Fibroblast of skin of scalp (primary cell): ENCODE measurements at regions not wholly inside any gene's neighbourhood (a gene's known extent, or its start where the extent isn't known, plus 50 kb on each side); places are given as distances from the start of the nearest gene placed in this dataset.
A peak's percentile ranks its signal among the peaks of the same experiment; 100 is the strongest.

Experiments used
- DNase-seq: peaks from one replicate; pipeline ENCODE4 v3.0.0-alpha.2; 2013

GRCh38 chr2:195038153-195038552 lies 618.9 kb upstream of the SLC39A10 start:
- no peak for DNase-seq

DNA sequence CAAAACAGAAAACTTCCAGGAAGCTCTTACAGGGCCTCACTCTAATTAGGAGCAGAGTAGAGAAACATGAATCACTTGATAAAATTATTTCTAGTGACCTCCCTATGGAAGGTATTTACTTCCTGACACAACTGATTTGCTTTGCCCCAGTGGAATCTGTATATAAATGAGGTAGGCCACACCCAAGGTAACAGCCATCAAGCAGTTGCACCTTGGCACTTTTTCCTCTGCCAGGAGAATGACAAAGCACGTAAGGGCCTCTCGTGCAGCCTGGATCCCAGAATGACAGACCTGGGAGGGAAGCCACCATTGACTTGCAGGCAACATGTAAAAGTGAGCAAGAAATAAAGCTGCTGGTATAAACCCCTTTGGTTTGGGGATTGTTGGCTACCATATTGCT lies 620.0 kb upstream of the SLC39A10 start:
- no peak for DNase-seq

DNA sequence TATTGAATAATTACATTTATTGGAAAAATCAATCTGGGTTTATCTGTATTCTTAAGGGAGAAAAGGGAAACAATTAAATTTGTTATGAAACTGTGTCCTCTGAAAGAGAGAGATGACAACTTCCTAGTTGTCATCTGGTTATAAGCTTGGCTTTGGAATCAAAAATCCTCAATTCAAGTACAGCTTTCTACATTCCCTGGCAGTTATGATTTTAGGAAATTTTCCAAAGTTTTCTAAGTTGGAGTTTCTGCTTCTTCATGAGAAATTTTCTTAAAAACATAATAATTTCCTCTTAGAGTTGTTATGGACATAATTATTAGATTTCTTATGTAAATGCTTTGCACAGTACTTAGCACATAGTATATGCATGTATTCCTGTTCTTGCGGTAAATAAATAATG lies 625.6 kb upstream of the SLC39A10 start:
- no peak for DNase-seq

GRCh38 chr2:195029804-195030654 lies 627.0 kb upstream of the SLC39A10 start:
- DNase-seq, result no peak

DNA sequence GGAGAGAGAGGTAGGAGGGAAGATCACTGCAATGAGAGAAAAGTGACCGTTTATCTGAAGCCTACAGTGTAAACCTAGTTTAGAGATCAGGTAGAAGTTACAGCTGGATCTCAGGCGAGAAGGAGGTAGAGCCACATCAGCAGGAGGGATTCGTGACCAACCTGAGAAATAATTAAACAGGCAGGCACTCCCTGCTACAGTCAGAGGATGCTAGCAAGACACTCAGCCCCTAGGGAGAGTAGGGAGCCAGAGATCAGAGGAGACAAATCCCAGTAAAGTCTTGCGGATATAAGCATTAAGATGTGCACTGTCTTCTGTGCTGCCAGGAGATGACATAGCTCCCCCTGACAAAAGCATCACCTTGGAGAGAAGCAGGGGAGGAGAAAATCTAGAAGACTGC lies 629.1 kb upstream of the SLC39A10 start:
- DNase-seq, result no peak

DNA sequence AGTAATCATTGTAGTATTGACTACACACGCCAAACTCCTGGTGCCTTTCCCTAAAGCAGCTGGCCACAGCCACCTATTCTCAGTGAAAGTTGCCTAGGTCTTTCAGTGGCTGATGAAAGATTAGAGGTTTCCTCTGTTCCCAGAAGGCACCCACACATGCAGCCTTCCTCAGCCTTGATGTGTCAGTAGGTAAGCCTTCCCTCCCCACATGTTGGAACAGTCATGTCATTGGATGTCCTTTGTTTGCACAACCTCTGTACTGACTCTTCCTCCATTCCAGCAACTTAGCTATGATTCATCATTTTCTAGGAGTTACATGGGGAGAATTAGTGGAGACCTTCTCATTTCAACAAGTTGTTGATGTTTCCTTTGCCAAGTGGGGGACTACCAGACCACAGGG lies 630.8 kb upstream of the SLC39A10 start:
- peak; percentile 11 for DNase-seq

DNA sequence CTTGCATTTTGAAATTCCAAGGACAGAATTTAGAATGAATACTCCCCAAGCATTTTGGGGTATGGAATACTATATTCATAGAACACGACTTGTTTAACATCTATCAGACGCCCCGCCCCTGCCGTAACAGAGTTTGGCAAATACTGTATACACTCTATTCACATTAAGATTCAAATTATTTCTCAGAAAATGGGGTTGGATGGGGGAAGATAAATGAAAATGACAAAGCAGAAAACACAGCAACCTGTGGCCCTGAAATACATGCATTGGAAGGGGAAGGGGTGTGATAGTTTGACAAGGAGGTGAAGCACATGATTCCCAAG lies 634.6 kb upstream of the SLC39A10 start:
- DNase-seq, result no peak

- peak; percentile 9 for DNase-seq
These were observed 635.1 kb upstream of the SLC39A10 start for GRCh38 chr2:195021711-195022507.

DNA sequence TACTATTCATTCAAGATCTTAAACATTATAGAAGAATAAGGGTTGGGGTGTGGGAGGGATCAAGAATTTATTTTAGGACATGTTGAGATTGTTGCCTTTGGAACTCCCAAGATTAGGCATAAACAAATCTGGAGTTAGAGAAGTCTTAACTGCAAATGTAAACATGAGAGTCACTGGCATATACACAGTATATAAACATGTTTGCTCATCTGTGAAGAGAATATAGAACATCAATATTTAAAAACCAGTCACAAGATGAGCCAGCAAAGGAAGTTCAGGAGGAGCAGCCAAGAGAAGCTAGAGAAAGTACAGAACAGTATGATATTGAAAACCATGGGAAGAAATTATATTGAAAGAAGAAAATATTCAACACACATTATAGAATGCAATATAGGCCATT lies 638.6 kb upstream of the SLC39A10 start:
- DNase-seq, result no peak

DNA sequence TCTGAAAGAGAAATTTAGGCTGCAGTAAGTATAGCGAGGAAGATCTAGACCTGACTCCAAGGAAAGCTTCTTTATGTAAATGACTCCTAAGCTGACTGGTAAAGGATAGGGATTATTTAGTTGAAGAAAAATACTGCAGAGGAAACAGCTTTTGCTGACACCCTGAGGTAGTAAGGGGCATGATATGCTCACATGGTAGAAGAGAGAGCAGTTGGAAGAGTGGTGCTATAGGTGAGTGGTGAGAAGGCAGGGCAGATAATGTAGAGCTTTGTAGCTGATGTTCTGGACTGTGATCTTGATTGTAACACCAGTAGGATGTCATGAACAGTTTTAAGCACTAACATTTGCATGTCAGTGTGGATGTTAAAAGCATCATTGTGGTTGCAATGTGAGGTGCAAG lies 639.1 kb upstream of the SLC39A10 start:
- no peak for DNase-seq

DNA sequence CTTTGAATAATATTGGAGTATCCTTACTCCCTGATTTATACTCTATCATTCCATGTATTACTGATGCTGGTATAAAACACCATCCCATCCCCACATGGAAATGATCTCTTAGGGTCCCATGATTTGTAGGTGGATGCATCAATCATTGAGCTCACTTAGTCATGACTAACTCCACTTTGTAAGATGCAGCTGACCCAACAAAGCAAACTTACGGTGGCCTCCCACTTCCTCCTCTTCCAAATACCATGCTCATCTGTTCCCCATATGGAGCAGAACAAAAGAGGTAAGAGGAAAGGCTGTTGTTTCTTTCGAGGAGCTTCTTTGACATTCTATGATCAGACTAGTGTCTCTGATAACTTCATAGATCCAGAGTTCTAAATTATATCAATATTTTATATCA lies 640.2 kb upstream of the SLC39A10 start:
- DNase-seq, result no peak

GRCh38 chr2:195009202-195009601 lies 647.8 kb upstream of the SLC39A10 start:
- DNase-seq, result peak; percentile 61

GRCh38 chr2:195006856-195007255 lies 650.2 kb upstream of the SLC39A10 start:
- no peak for DNase-seq

- peak; percentile 28 for DNase-seq
These were observed 653.0 kb upstream of the SLC39A10 start for GRCh38 chr2:195003881-195004471.

GRCh38 chr2:195001924-195002323 lies 655.1 kb upstream of the SLC39A10 start:
- no peak for DNase-seq

GRCh38 chr2:194999771-195000170 lies 657.3 kb upstream of the SLC39A10 start:
- DNase-seq, result no peak

DNA sequence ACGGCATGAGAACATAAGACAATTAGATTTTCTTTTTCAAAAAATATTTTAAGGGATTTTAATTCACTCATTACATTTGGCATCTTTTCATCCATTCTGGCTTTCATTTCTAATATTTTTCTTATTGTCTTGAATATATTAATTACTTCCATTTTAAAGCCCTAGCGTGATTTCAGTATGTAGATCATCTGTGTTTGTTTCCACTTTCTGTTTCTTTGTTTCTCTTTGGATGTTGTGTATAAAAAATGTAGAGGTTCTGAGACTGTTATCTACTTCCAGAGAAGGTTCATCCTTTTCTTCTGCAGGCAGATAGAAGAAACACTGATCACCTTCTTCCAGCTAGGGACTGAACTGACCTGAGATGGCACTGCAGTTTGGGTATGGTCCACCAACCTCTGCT lies 664.4 kb upstream of the SLC39A10 start:
- DNase-seq, result no peak

DNA sequence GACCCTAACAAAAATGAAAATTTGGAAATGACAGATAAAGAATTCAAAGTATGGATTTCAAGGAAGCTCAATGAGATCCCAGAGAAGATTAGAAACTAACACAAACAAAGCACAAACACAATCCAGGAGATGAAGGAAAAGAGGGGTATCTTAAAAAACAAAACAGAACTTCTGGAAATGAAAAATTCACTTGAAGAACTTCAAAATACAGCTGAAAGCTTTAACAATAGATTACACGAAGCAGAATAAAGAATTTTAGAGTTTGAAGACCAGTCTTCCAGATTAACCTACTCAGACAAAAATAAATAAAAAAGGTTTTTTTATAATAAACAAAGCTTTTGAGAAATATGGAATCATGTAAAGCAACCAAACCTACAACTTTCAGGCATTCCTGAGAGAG lies 671.8 kb upstream of the SLC39A10 start:
- DNase-seq, result no peak

DNA sequence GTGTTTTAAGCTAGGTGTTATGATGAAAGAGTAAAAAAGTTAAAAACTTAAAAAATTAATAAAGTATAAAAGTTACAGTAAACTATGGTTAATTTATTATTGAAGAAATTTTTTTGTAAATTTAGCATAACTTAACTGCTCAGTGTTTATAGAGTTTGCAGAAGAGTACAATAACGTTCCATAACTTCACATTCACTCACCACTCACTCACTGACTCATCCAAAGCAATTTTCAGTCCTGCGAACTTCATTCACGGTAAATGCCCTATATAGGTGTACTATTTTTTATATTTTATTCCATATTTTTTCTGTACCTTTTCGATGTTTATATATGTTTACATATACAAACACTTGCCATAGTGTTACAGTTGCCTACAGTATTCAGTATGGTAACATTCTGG lies 694.8 kb upstream of the SLC39A10 start:
- DNase-seq, result no peak

DNA sequence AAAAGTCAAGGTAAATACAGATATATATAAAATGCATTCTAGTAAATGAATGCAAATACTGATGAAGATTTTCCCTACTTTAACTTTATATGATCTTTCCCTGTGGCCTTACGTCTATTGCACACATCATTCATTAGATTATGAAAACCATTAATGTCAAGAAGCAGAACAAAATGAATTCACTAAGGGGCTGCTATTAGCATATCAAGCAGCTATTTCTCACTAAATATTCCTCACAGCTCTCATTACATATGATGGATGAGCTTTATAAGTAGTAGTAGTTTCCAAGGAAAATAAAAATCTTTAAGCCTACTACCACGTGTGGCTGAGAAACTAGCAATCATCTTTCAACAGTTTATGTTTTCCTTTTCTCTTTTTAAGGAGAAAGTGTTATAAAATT lies 702.8 kb upstream of the SLC39A10 start:
- DNase-seq, result no peak

GRCh38 chr2:194946826-194947225 lies 710.2 kb upstream of the SLC39A10 start:
- no peak for DNase-seq

- DNase-seq, result no peak
These were observed 719.0 kb upstream of the SLC39A10 start for GRCh38 chr2:194938066-194938465.

DNA sequence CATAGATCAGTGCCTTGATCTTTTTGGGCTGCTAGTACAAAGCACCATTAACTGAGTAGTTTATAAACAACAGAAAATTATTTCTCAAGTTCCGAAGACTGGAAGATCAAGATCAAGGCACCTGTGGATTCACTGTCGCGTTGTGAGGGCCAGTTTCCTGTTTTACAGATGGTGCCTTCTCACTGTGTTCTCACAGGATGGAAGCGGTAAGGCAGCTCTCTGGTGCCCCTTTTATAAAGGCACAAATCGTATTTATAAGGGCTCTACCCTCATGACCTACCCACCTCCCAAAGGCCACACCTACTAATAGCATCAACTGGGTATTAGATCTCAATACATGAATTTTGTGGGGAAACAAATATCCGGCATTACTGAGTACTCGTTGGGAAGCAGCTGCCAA lies 729.5 kb upstream of the SLC39A10 start:
- no peak for DNase-seq

- DNase-seq, result no peak
These were observed 730.2 kb upstream of the SLC39A10 start for GRCh38 chr2:194926873-194927272.
